Fibroblast of pulmonary artery (primary cell): ENCODE measurements at regions not wholly inside any gene's neighbourhood (a gene's known extent, or its start where the extent isn't known, plus 50 kb on each side); places are given as distances from the start of the nearest gene placed in this dataset.

Experiments
- DNase-seq: peaks from one replicate; pipeline ENCODE4 v3.0.0-alpha.2; 2010; ENCODE audit warnings: low read depth
- H3K4me3 ChIP-seq: replicated peaks from 2 replicates; pipeline ENCODE4 v1.5.1; 2011; ENCODE audit warnings: low read depth, mild to moderate bottlenecking, control low read depth, low read length, moderate library complexity
- CTCF ChIP-seq: IDR thresholded peaks from 2 replicates; pipeline ENCODE4 v1.5.1; 2011; ENCODE audit warnings: mild to moderate bottlenecking, control low read depth, low read length, inconsistent platforms; ENCODE audit errors: missing control alignments

- H3K4me3 ChIP-seq: no peak overlapping the region
- no peak for TF ChIP-seq CTCF
- DNase-seq: no peak
Measured at GRCh38 chr19:31969016-31969415, 376.4 kb upstream of the ZNF507 start.

- DNase-seq: no peak
- TF ChIP-seq CTCF: no peak
- H3K4me3 ChIP-seq: no peak overlapping the region
Measured at GRCh38 chr19:31970027-31970461, 375.4 kb upstream of the ZNF507 start.

GRCh38 chr19:31974290-31974689 lies 371.1 kb upstream of the ZNF507 start:
- TF ChIP-seq CTCF: no peak
- DNase-seq: no peak
- no peak overlapping the region for H3K4me3 ChIP-seq

GRCh38 chr19:31974941-31975340 lies 370.5 kb upstream of the ZNF507 start:
- H3K4me3 ChIP-seq: no peak overlapping the region
- DNase-seq: no peak
- no peak for TF ChIP-seq CTCF

- TF ChIP-seq CTCF: no peak
- H3K4me3 ChIP-seq: no peak overlapping the region
- no peak for DNase-seq
Measured at GRCh38 chr19:31975461-31975860, 369.9 kb upstream of the ZNF507 start.

- H3K4me3 ChIP-seq: no peak overlapping the region
- DNase-seq: no peak
- no peak for TF ChIP-seq CTCF
Measured at GRCh38 chr19:31976775-31977536, 368.5 kb upstream of the ZNF507 start.

GRCh38 chr19:31979362-31979761 lies 366.0 kb upstream of the ZNF507 start:
- DNase-seq: no peak
- no peak overlapping the region for H3K4me3 ChIP-seq
- no peak for TF ChIP-seq CTCF
